ENCODE measurements at regions not wholly inside any gene's neighbourhood (a gene's known extent, or its start where the extent isn't known, plus 50 kb on each side); places are given as distances from the start of the nearest gene placed in this dataset.

GRCh38 chr14:65234752-65235361 lies 132.5 kb upstream of the MAX start:
- Histone ChIP-seq H3K36me3 (ENCODE audit: insufficient read depth) (no peaks in the 10 kb centered on the region), H3K9me2 (ENCODE audit: insufficient read depth) (no peaks in the 10 kb centered on the region), H4K20me1 (replicated peaks; ENCODE audit: insufficient read depth) (no peaks in the 10 kb centered on the region), H3K27ac (ENCODE audit: low read depth) (no peak overlapping the region), H3K79me2 (replicated peaks; ENCODE audit: insufficient read depth) (no peaks in the 10 kb centered on the region), H3K4me2 (no peak overlapping the region), H3K4me3 (no peak overlapping the region), H3K4me1 (ENCODE audit: insufficient read depth) (peaks cover 12% of the 10 kb centered on the region), H3F3A (replicated peaks; ENCODE audit: low read depth) (no peaks in the 10 kb centered on the region), H3K27me3 (ENCODE audit: insufficient read depth) (no peaks in the 10 kb centered on the region), H2AFZ (no peak overlapping the region)
- DNase-seq (ENCODE audit: low spot score) (no peak), ATAC-seq (no peak)
- Mint-ChIP-seq H3K4me1 (peaks cover 21% of the 10 kb centered on the region), H3K27me3 (ENCODE audit: insufficient read depth, low read depth, poor library complexity) (peaks cover 3% of the 10 kb centered on the region), H3K4me3 (no peak overlapping the region), H3K27ac (no peak overlapping the region), H3K9me3 (no peaks in the 10 kb centered on the region), H3K36me3 (ENCODE audit: low read depth) (no peaks in the 10 kb centered on the region)
- TF ChIP-seq CTCF (conservative IDR thresholded peaks at IDR 0.05; ENCODE audit: low read depth in 2 of 2) = no peak
- TF ChIP-seq EZH2phosphoT487 (IDR thresholded peaks at IDR 0.05; ENCODE audit: unreplicated experiment) = no peak

DNA sequence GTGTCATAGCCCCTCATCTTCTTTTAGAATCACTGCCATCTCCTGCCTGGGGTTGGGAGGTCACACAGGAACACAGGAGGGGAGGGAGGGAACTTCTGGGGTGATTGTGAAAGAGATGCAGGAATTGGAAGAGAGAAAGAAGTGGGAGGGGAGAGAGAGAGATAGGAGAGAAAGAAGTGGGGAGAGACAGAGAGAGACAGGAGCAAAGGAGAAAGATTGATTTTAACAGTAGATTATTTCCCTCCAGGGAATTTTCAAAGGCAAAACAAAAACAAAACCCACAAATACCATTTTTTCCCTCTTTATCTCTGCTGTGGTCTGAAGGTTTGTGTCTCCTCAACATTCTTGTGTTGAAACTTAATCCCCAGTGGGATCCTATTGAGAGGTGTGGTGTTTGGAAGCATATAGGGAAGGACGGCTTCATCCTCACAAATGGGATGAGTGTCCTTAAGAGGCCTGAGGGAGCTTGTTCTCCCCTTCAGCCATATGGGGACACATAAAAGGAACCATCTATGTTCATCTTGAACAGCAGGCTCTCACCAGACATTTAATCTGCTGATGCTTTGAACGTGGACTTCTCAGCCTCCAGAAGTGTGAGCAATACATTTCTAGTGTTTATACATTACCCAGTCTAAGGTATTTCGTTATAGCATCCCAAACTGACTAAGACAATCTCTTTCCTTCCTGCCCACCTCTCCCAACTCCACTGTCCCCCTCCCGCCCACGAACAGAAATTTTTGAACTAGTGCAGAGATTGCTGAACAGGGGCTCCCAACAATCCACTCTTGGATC lies 134.9 kb upstream of the MAX start:
- Mint-ChIP-seq H3K4me1 (peaks cover 8% of the 10 kb centered on the region), H3K4me3 (no peak overlapping the region), H3K27me3 (ENCODE audit: insufficient read depth, low read depth, poor library complexity) (peaks cover 3% of the 10 kb centered on the region), H3K9me3 (no peaks in the 10 kb centered on the region), H3K36me3 (ENCODE audit: low read depth) (no peaks in the 10 kb centered on the region), H3K27ac (no peak overlapping the region)
- ATAC-seq (no peak), DNase-seq (ENCODE audit: low spot score) (no peak)
- H4K20me1 ChIP-seq (replicated peaks; ENCODE audit: insufficient read depth) = no peaks in the 10 kb centered on the region
- H3K9me2 ChIP-seq (ENCODE audit: insufficient read depth) = no peaks in the 10 kb centered on the region
- no peak overlapping the region for H3K4me3 ChIP-seq
- H3K79me2 ChIP-seq (replicated peaks; ENCODE audit: insufficient read depth) = no peaks in the 10 kb centered on the region
- H2AFZ ChIP-seq = peak overlapping the region; percentile 69; the same call in 1 of the 2 replicates
- H3K27ac ChIP-seq (ENCODE audit: low read depth) = no peak overlapping the region
- no peaks in the 10 kb centered on the region for H3K4me1 ChIP-seq (ENCODE audit: insufficient read depth)
- H3K4me2 ChIP-seq = no peak overlapping the region
- H3K36me3 ChIP-seq (ENCODE audit: insufficient read depth) = no peaks in the 10 kb centered on the region
- H3F3A ChIP-seq (replicated peaks; ENCODE audit: low read depth) = no peaks in the 10 kb centered on the region
- H3K27me3 ChIP-seq (ENCODE audit: insufficient read depth) = no peaks in the 10 kb centered on the region
- no peak for TF ChIP-seq EZH2phosphoT487 (IDR thresholded peaks at IDR 0.05; ENCODE audit: unreplicated experiment)
- TF ChIP-seq CTCF (conservative IDR thresholded peaks at IDR 0.05; ENCODE audit: low read depth in 2 of 2) = no peak
- TF ChIP-seq NANOG (IDR thresholded peaks at IDR 0.05; ENCODE audit: borderline replicate concordance) = no peak
- no peak for TF ChIP-seq POLR2AphosphoS5 (IDR thresholded peaks at IDR 0.05; ENCODE audit: low read depth)
- TF ChIP-seq ZNF114 (CRISPR knock-in tag; IDR thresholded peaks at IDR 0.05) = no peak
- TF ChIP-seq, protein P1, sequence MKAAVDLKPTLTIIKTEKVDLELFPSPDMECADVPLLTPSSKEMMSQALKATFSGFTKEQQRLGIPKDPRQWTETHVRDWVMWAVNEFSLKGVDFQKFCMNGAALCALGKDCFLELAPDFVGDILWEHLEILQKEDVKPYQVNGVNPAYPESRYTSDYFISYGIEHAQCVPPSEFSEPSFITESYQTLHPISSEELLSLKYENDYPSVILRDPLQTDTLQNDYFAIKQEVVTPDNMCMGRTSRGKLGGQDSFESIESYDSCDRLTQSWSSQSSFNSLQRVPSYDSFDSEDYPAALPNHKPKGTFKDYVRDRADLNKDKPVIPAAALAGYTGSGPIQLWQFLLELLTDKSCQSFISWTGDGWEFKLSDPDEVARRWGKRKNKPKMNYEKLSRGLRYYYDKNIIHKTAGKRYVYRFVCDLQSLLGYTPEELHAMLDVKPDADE (IDR thresholded peaks at IDR 0.05) = no peak
- TF ChIP-seq, protein P2, sequence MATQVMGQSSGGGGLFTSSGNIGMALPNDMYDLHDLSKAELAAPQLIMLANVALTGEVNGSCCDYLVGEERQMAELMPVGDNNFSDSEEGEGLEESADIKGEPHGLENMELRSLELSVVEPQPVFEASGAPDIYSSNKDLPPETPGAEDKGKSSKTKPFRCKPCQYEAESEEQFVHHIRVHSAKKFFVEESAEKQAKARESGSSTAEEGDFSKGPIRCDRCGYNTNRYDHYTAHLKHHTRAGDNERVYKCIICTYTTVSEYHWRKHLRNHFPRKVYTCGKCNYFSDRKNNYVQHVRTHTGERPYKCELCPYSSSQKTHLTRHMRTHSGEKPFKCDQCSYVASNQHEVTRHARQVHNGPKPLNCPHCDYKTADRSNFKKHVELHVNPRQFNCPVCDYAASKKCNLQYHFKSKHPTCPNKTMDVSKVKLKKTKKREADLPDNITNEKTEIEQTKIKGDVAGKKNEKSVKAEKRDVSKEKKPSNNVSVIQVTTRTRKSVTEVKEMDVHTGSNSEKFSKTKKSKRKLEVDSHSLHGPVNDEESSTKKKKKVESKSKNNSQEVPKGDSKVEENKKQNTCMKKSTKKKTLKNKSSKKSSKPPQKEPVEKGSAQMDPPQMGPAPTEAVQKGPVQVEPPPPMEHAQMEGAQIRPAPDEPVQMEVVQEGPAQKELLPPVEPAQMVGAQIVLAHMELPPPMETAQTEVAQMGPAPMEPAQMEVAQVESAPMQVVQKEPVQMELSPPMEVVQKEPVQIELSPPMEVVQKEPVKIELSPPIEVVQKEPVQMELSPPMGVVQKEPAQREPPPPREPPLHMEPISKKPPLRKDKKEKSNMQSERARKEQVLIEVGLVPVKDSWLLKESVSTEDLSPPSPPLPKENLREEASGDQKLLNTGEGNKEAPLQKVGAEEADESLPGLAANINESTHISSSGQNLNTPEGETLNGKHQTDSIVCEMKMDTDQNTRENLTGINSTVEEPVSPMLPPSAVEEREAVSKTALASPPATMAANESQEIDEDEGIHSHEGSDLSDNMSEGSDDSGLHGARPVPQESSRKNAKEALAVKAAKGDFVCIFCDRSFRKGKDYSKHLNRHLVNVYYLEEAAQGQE (IDR thresholded peaks at IDR 0.05; ENCODE audit: unreplicated experiment) = no peak
- no peak for TF ChIP-seq EZH2 (IDR thresholded peaks at IDR 0.05; ENCODE audit: low read depth, unreplicated experiment)
- TF ChIP-seq CREB1 (CRISPR knock-in tag; IDR thresholded peaks at IDR 0.05; ENCODE audit: low read depth) = no peak
- no peak for TF ChIP-seq JUNB (IDR thresholded peaks at IDR 0.05; ENCODE audit: unreplicated experiment)
- no peak for TF ChIP-seq STAT1 (IDR thresholded peaks at IDR 0.05; ENCODE audit: unreplicated experiment)
- TF ChIP-seq ZNF331 (CRISPR knock-in tag; IDR thresholded peaks at IDR 0.05; ENCODE audit: low read depth) = no peak

All from GM23338 (cell line).